ENCODE measurements at regions not wholly inside any gene's neighbourhood (a gene's known extent, or its start where the extent isn't known, plus 50 kb on each side); places are given as distances from the start of the nearest gene placed in this dataset.

GRCh38 chr18:70420146-70420898 lies 131.5 kb downstream of the SOCS6 start:
- peak in 1 of 2 experiments; percentile 37; a peak in 1 of 4 replicates for TF ChIP-seq REST (IDR thresholded peaks at IDR 0.05; ENCODE audit: borderline replicate concordance in 1 of 2, low read depth in 1 of 2, low read length in 2 of 2)
- no peak for TF ChIP-seq TFDP1 (CRISPR knock-in tag; IDR thresholded peaks at IDR 0.05; ENCODE audit: borderline replicate concordance)
- TF ChIP-seq YY1 (IDR thresholded peaks at IDR 0.05; ENCODE audit: insufficient read depth, insufficient replicate concordance, low read depth, low read length): no peak
- no peak for TF ChIP-seq CTCF (CRISPR knock-in tag; IDR thresholded peaks at IDR 0.05)
- TF ChIP-seq ZNF331 (CRISPR knock-in tag; IDR thresholded peaks at IDR 0.05): no peak; the same call in 1 of the 2 replicates

Measured in HepG2 (cell line).